ENCODE measurements at regions not wholly inside any gene's neighbourhood (a gene's known extent, or its start where the extent isn't known, plus 50 kb on each side); places are given as distances from the start of the nearest gene placed in this dataset.
"Not testable (repeated sequence)": the region's sequence is repeated elsewhere in the genome, so short reads cannot be mapped to it uniquely, and the experiment has no call there.

- H3K4me1 Mint-ChIP-seq; H3K27ac Mint-ChIP-seq; DNase-seq (ENCODE audit: low spot score); H3K27ac ChIP-seq (ENCODE audit: low read depth); H3K4me2 ChIP-seq; H3K4me3 ChIP-seq; H3F3A ChIP-seq (replicated peaks; ENCODE audit: low read depth); H3K9me2 ChIP-seq (ENCODE audit: insufficient read depth); H3K4me1 ChIP-seq (ENCODE audit: insufficient read depth); H3K36me3 ChIP-seq (ENCODE audit: insufficient read depth); H4K20me1 ChIP-seq (replicated peaks; ENCODE audit: insufficient read depth); H3K4me3 Mint-ChIP-seq; ATAC-seq; H2AFZ ChIP-seq; H3K79me2 ChIP-seq (replicated peaks; ENCODE audit: insufficient read depth); H3K27me3 Mint-ChIP-seq (ENCODE audit: insufficient read depth, low read depth, poor library complexity); H3K27me3 ChIP-seq (ENCODE audit: insufficient read depth): not testable (repeated sequence)
- Mint-ChIP-seq H3K9me3 (peaks cover 28% of the 10 kb centered on the region), H3K36me3 (ENCODE audit: low read depth) (peaks cover 19% of the 10 kb centered on the region)
These were observed 73.6 kb upstream of the COL1A2 start for GRCh38 chr7:94321138-94321537.

GRCh38 chr7:94323844-94324243, 70.9 kb upstream of the COL1A2 start:
- no peaks in the 10 kb centered on the region for H3K4me1 ChIP-seq (ENCODE audit: insufficient read depth)
- no peaks in the 10 kb centered on the region; the same call in 1 of the 2 replicates for H3K36me3 ChIP-seq (ENCODE audit: insufficient read depth)
- H3K9me2 ChIP-seq (ENCODE audit: insufficient read depth), result peaks cover 8% of the 10 kb centered on the region; the same call in 1 of the 2 replicates
- H3K27ac Mint-ChIP-seq, result no peak overlapping the region
- no peak overlapping the region for H3K4me2 ChIP-seq
- ATAC-seq, result no peak
- H4K20me1 ChIP-seq (replicated peaks; ENCODE audit: insufficient read depth), result no peaks in the 10 kb centered on the region
- no peak overlapping the region for H2AFZ ChIP-seq
- H3K27me3 ChIP-seq (ENCODE audit: insufficient read depth), result no peaks in the 10 kb centered on the region
- H3K79me2 ChIP-seq (replicated peaks; ENCODE audit: insufficient read depth), result no peaks in the 10 kb centered on the region
- no peak for TF ChIP-seq CREB1 (CRISPR knock-in tag; IDR thresholded peaks at IDR 0.05; ENCODE audit: low read depth)
- no peak for TF ChIP-seq EZH2phosphoT487 (IDR thresholded peaks at IDR 0.05; ENCODE audit: unreplicated experiment)
- no peak for TF ChIP-seq REST (IDR thresholded peaks at IDR 0.05; ENCODE audit: unreplicated experiment)
- TF ChIP-seq POLR2AphosphoS5 (IDR thresholded peaks at IDR 0.05; ENCODE audit: low read depth), result no peak
- H3F3A ChIP-seq (replicated peaks; ENCODE audit: low read depth), result no peaks in the 10 kb centered on the region
- H3K4me3 ChIP-seq, result no peak overlapping the region
- H3K27me3 Mint-ChIP-seq (ENCODE audit: insufficient read depth, low read depth, poor library complexity), result no peaks in the 10 kb centered on the region
- peaks cover 22% of the 10 kb centered on the region for H3K36me3 Mint-ChIP-seq (ENCODE audit: low read depth)
- no peak for DNase-seq (ENCODE audit: low spot score)
- H3K27ac ChIP-seq (ENCODE audit: low read depth), result no peak overlapping the region
- no peak overlapping the region for H3K4me3 Mint-ChIP-seq
- peaks cover 34% of the 10 kb centered on the region for H3K9me3 Mint-ChIP-seq
- H3K4me1 Mint-ChIP-seq, result no peaks in the 10 kb centered on the region

GRCh38 chr7:94324380-94325121, 70.1 kb upstream of the COL1A2 start:
- no peak for DNase-seq (ENCODE audit: low spot score)
- peaks cover 8% of the 10 kb centered on the region; the same call in 1 of the 2 replicates for H3K9me2 ChIP-seq (ENCODE audit: insufficient read depth)
- no peaks in the 10 kb centered on the region; the same call in 1 of the 2 replicates for H3K36me3 ChIP-seq (ENCODE audit: insufficient read depth)
- Mint-ChIP-seq H3K4me1 (no peaks in the 10 kb centered on the region), H3K27ac (no peak overlapping the region), H3K9me3 (peaks cover 30% of the 10 kb centered on the region), H3K4me3 (no peak overlapping the region), H3K36me3 (ENCODE audit: low read depth) (peaks cover 19% of the 10 kb centered on the region), H3K27me3 (ENCODE audit: insufficient read depth, low read depth, poor library complexity) (no peaks in the 10 kb centered on the region)
- H3K79me2 ChIP-seq (replicated peaks; ENCODE audit: insufficient read depth), result no peaks in the 10 kb centered on the region
- no peaks in the 10 kb centered on the region for H3K4me1 ChIP-seq (ENCODE audit: insufficient read depth)
- H3F3A ChIP-seq (replicated peaks; ENCODE audit: low read depth), result no peaks in the 10 kb centered on the region
- no peak overlapping the region for H3K4me2 ChIP-seq
- no peaks in the 10 kb centered on the region for H4K20me1 ChIP-seq (replicated peaks; ENCODE audit: insufficient read depth)
- ATAC-seq, result no peak
- H3K27ac ChIP-seq (ENCODE audit: low read depth), result no peak overlapping the region
- no peak for TF ChIP-seq JUNB (IDR thresholded peaks at IDR 0.05; ENCODE audit: unreplicated experiment)
- no peak for TF ChIP-seq ZNF462 (CRISPR knock-in tag; IDR thresholded peaks at IDR 0.05)
- no peaks in the 10 kb centered on the region for H3K27me3 ChIP-seq (ENCODE audit: insufficient read depth)
- H2AFZ ChIP-seq, result no peak overlapping the region
- no peak overlapping the region for H3K4me3 ChIP-seq
